ENCODE measurements at regions not wholly inside any gene's neighbourhood (a gene's known extent, or its start where the extent isn't known, plus 50 kb on each side); places are given as distances from the start of the nearest gene placed in this dataset.

GRCh38 chr1:83028467-83028866 lies 970.5 kb downstream of the TTLL7 start:
- no peak overlapping the region for H3K4me3 Mint-ChIP-seq
- TF ChIP-seq CTCF (conservative IDR thresholded peaks at IDR 0.05): no peak

GRCh38 chr1:83027511-83027910 lies 971.4 kb downstream of the TTLL7 start:
- Mint-ChIP-seq H3K4me1 (peaks cover 13% of the 10 kb centered on the region), H3K27me3 (ENCODE audit: low read depth) (no peaks in the 10 kb centered on the region), H3K27ac (ENCODE audit: unreplicated experiment) (no peak overlapping the region), H3K4me3 (no peak overlapping the region), H3K36me3 (ENCODE audit: low read depth) (peaks cover 10% of the 10 kb centered on the region), H3K9me3 (peaks cover 6% of the 10 kb centered on the region)
- no peak for DNase-seq (ENCODE audit: low read depth, low spot score)
- no peak for TF ChIP-seq CTCF (conservative IDR thresholded peaks at IDR 0.05)

More at GRCh38 chr1:83028467-83028866, 970.5 kb downstream of the TTLL7 start:
- Mint-ChIP-seq H3K27ac (ENCODE audit: unreplicated experiment) (no peak overlapping the region), H3K9me3 (peaks cover 6% of the 10 kb centered on the region), H3K4me1 (peaks cover 13% of the 10 kb centered on the region), H3K27me3 (ENCODE audit: low read depth) (no peaks in the 10 kb centered on the region), H3K36me3 (ENCODE audit: low read depth) (peaks cover 18% of the 10 kb centered on the region)
- no peak for DNase-seq (ENCODE audit: low read depth, low spot score)

GRCh38 chr1:83026745-83027144 lies 972.2 kb downstream of the TTLL7 start:
- no peaks in the 10 kb centered on the region for H3K27me3 Mint-ChIP-seq (ENCODE audit: low read depth)
- TF ChIP-seq CTCF (conservative IDR thresholded peaks at IDR 0.05): no peak
- H3K4me1 Mint-ChIP-seq: peaks cover 13% of the 10 kb centered on the region
- no peak overlapping the region for H3K4me3 Mint-ChIP-seq
- DNase-seq (ENCODE audit: low read depth, low spot score): no peak
- peaks cover 6% of the 10 kb centered on the region for H3K9me3 Mint-ChIP-seq
- H3K27ac Mint-ChIP-seq (ENCODE audit: unreplicated experiment): no peak overlapping the region
- H3K36me3 Mint-ChIP-seq (ENCODE audit: low read depth): peaks cover 10% of the 10 kb centered on the region

GRCh38 chr1:83024251-83024767 lies 974.6 kb downstream of the TTLL7 start:
- no peaks in the 10 kb centered on the region for H3K27me3 Mint-ChIP-seq (ENCODE audit: low read depth)
- no peak overlapping the region for H3K4me3 Mint-ChIP-seq
- H3K27ac Mint-ChIP-seq (ENCODE audit: unreplicated experiment): no peak overlapping the region
- H3K4me1 Mint-ChIP-seq: peaks cover 8% of the 10 kb centered on the region
- no peak for TF ChIP-seq CTCF (conservative IDR thresholded peaks at IDR 0.05)
- DNase-seq (ENCODE audit: low read depth, low spot score): no peak
- H3K36me3 Mint-ChIP-seq (ENCODE audit: low read depth): peaks cover 16% of the 10 kb centered on the region
- H3K9me3 Mint-ChIP-seq: peaks cover 13% of the 10 kb centered on the region

- H3K36me3 Mint-ChIP-seq (ENCODE audit: low read depth): peaks cover 14% of the 10 kb centered on the region
- no peaks in the 10 kb centered on the region for H3K27me3 Mint-ChIP-seq (ENCODE audit: low read depth)
- H3K4me1 Mint-ChIP-seq: peaks cover 4% of the 10 kb centered on the region
- H3K27ac Mint-ChIP-seq (ENCODE audit: unreplicated experiment): no peak overlapping the region
- H3K4me3 Mint-ChIP-seq: no peak overlapping the region
- no peak for DNase-seq (ENCODE audit: low read depth, low spot score)
- no peak for TF ChIP-seq CTCF (conservative IDR thresholded peaks at IDR 0.05)
- H3K9me3 Mint-ChIP-seq: peaks cover 13% of the 10 kb centered on the region
Measured at GRCh38 chr1:83023212-83023611, 975.7 kb downstream of the TTLL7 start.
